ENCODE measurements at regions not wholly inside any gene's neighbourhood (a gene's known extent, or its start where the extent isn't known, plus 50 kb on each side); places are given as distances from the start of the nearest gene placed in this dataset.
A peak's percentile ranks its signal among the peaks of the same experiment; 100 is the strongest.

DNA sequence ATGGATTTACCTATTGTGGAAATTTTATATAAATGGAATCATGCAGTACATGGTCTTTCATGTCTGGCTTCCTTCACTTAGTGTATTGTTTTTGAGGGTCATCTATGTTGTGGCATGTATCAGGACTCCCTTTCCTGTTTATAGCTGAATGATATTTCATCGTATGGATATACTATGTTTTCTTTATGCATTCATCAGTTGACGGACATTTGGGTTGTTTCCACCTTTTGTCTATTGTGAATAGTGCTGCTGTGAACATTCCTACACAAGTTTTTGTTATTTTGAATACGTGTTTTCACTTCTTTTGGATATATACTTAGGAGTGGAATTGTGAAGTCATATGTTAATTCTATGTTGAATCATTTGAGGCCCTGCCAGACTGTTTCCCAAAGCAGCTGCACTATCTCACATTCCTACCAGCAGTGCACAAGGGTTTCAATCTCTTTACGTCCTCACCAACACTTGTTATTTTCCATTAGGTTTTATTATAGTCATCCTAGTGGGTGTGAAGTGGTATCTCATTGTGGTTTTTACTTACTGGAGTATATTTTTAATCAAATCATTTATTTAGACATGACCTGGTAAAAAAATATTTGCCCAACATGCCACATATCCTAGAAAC lies 262.7 kb downstream of the DLEU7 start:
- TF ChIP-seq, protein P1, sequence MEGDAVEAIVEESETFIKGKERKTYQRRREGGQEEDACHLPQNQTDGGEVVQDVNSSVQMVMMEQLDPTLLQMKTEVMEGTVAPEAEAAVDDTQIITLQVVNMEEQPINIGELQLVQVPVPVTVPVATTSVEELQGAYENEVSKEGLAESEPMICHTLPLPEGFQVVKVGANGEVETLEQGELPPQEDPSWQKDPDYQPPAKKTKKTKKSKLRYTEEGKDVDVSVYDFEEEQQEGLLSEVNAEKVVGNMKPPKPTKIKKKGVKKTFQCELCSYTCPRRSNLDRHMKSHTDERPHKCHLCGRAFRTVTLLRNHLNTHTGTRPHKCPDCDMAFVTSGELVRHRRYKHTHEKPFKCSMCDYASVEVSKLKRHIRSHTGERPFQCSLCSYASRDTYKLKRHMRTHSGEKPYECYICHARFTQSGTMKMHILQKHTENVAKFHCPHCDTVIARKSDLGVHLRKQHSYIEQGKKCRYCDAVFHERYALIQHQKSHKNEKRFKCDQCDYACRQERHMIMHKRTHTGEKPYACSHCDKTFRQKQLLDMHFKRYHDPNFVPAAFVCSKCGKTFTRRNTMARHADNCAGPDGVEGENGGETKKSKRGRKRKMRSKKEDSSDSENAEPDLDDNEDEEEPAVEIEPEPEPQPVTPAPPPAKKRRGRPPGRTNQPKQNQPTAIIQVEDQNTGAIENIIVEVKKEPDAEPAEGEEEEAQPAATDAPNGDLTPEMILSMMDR (IDR thresholded peaks at IDR 0.05; ENCODE audit: low read depth, low read length, missing control alignments): peak; percentile 10
- H3K4me3 ChIP-seq (replicated peaks; ENCODE audit: low read depth, low read length): no peak overlapping the region
- no peak for DNase-seq (ENCODE audit: extremely low read depth, low read depth)

DNA sequence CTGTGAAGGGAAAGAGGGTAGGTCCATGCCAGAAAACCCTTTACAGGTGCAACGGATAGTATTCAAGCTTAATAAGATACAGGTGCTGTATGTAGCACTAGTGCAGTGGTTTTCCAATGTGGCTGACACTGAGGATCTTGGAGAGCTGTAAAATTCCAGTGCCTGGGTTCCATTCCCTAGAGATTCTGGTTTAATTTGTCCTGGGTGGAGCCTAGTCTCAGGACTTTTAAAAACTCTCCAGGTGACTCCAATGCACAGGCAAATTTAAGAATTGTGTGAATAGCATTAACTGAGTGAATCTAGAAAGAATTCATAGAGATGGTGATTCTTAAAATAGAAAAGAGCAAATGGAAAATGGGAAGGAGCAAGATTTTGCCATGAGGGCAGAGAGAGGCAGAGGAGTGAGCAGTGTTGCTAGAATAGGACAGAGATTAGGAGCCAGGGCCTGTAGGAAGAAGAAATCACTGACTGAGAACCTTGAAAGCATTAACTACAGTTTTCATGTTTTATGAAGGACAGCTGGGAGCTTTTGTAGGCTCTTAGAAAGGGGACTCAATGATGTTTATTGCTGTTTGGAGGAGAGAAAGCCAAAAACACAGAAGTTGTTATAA lies 261.8 kb downstream of the DLEU7 start:
- no peak for DNase-seq (ENCODE audit: extremely low read depth, low read depth)
- TF ChIP-seq, protein P1 (IDR thresholded peaks at IDR 0.05; ENCODE audit: low read depth, low read length, missing control alignments): no peak
- no peak overlapping the region for H3K4me3 ChIP-seq (replicated peaks; ENCODE audit: low read depth, low read length)

DNA sequence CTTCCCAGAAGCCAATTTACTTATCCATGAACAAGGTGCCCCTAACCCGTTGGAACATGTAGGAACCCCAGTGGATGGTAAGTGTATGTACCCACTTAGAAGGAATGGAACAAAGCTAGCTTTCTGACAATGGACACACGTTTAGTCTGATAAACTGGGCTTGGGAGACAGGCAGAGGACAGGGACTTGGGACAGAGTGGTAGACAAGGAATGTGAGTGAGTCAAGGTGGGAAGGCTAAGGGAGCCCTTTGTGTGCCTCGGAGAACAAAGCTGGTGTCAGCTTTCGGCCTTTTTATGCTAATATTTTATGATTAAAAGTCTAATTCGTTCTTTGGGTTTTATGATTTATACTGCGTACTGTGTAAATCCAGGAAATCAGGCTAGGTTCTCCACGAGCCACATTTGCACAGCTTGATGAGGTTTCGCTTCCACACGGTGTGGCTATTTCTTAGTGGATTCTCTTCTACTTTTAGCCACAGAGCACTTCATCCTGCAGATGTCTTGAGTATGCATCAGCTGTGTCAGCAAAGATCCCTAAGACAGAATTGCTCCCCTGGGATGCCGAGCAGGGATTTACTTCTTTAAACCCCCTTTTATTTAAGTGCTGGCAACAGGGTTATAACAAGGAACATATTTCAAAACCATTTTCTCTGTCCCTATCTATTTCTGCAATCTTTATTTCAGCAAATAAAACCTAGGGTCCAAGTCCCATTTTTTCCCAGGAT lies 258.5 kb downstream of the DLEU7 start:
- H3K4me3 ChIP-seq (replicated peaks; ENCODE audit: low read depth, low read length): no peak overlapping the region
- DNase-seq (ENCODE audit: extremely low read depth, low read depth): no peak
- TF ChIP-seq, protein P1 (IDR thresholded peaks at IDR 0.05; ENCODE audit: low read depth, low read length, missing control alignments): no peak

DNA sequence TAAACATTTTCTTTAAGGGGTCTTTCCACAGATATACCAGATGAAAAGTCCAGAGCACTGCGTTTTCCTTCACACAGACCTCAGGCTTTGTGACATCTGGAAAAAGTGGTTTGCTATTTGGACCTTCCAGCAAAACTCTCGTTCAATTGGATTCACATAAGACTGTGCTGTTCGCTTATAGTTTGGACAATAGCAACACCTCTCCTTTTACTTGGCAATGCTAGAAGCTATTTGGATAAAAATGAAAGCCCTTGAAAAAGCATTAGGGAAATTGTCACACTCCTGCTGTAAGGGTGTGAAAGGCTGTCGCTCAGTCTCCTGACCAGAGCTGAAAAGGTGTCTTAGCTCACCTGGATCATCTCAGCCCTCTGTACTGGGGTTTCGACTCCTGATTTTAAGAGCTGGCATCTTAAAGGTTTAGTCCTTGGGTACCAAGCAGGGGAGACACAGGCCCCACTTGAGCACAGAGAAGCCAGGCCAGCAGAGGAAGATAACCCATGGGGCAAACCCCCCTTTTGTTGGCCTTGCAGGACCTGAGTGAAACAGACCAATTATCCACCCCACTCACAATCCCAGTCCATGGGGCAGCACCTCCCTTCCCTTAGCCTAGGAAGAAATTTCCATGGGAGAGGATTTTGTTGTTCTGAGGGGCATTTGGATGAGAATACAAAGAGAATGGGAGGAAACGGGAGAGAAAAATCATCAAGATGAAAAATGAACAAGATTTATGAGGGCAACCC lies 257.6 kb downstream of the DLEU7 start:
- TF ChIP-seq, protein P1 (IDR thresholded peaks at IDR 0.05; ENCODE audit: low read depth, low read length, missing control alignments): no peak

DNA sequence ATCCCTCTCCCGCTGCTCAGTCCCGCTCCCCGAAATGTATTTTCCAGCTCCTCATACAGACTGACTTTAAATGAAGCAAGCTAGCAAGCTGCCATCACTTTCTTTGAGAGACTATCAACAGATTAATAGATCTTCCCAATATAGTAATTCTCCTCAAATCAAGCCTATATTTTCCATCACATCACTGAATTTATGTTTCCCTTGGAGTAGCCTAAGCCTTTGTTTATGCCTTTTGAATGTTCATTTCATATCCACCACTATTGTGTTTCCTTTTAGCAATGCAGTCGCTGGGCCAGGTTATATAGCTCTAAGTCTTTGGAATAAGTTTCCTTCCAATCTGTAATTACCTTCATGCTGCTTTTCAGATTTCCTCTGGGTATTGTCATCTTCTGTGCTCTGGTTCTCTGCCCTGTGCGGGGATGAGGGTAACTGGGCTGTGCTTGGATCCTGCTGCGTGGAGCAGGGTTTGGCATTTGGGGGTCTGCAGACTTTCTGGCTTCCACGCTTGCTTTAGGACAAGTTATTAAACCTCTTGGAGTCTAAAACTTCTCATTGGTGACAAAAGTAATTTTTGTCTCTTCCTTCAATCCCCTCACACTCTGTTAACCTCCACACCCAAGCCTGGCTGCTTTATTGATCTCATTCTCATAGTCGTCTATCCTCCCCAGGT lies 256.9 kb downstream of the DLEU7 start:
- no peak for DNase-seq (ENCODE audit: extremely low read depth, low read depth)
- H3K4me3 ChIP-seq (replicated peaks; ENCODE audit: low read depth, low read length): no peak overlapping the region
- TF ChIP-seq, protein P1 (IDR thresholded peaks at IDR 0.05; ENCODE audit: low read depth, low read length, missing control alignments): no peak

More for the DNA sequence above, 257.6 kb downstream of the DLEU7 start:
- no peak overlapping the region for H3K4me3 ChIP-seq (replicated peaks; ENCODE audit: low read depth, low read length)
- DNase-seq (ENCODE audit: extremely low read depth, low read depth): no peak

DNA sequence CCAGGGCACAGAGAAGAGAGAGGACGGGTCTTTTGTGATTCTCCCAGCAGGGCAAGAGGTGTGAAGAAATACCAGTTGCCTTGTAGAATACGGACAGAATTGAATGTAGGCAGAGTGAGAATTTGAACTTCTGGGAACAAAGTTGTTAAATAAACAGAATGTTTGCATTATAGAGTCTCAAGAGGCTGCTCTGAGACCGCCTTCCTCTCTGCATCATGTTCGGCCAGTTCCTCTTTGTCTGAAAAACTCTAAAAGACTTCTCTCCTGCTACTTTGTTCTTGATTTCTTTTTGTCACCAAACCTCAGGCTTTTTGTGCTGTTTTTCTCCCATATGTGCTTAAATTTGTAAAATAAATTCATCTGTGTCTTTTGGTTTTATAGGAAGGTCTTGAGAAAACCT lies 256.4 kb downstream of the DLEU7 start:
- no peak for DNase-seq (ENCODE audit: extremely low read depth, low read depth)
- H3K4me3 ChIP-seq (replicated peaks; ENCODE audit: low read depth, low read length): no peak overlapping the region
- TF ChIP-seq, protein P1 (IDR thresholded peaks at IDR 0.05; ENCODE audit: low read depth, low read length, missing control alignments): no peak
